Eye (tissue), 1 donor: ENCODE measurements at regions not wholly inside any gene's neighbourhood (a gene's known extent, or its start where the extent isn't known, plus 50 kb on each side); places are given as distances from the start of the nearest gene placed in this dataset.
"Not testable (repeated sequence)": the region's sequence is repeated elsewhere in the genome, so short reads cannot be mapped to it uniquely, and the experiment has no call there.

Experiments used
- DNase-seq: peaks from one replicate; pipeline ENCODE4 v3.0.0-alpha.2; 2015

GRCh38 chr10:52551046-52551445, 221.5 kb downstream of the MBL2 start:
- DNase-seq = no peak

DNA sequence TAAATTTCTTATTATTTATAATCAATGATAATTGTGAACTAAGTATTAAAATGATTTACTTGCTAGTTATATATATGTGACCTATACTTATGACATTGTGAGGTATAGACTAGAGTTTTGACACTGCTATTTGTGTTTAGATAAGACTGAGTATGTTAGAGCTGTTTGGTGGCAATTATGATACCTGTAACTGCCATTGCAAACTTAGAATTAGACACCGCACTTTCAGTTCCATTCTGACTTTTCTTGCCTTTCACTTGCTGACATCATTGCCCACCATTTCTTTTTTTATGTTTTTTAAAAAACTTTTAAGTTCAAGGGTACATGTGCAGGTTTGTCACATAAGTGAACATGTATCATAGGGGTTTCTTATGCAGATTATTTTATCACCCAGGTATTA, 214.5 kb downstream of the MBL2 start:
- no peak for DNase-seq

DNA sequence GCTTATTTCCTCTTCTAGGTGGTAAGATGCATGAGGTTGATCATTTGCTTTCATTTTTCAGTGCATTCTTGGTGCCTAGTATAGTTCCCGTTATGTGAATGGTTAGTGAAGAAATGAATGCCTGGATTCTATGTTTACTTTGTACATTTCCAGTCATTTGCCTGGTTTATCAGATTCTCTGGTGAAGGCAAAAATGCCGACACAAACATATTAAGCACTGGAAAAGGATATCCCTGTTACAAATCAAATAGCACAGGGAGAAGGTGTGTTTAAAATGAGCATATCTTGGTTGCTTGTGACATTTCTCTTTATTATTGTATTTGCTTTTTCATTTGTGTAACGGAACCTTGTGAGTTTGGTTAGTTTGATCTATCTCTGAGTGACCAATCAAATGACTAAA, 211.3 kb downstream of the MBL2 start:
- no peak for DNase-seq

- DNase-seq = no peak
These were observed 209.2 kb downstream of the MBL2 start for GRCh38 chr10:52563360-52563759.

- DNase-seq = peak; percentile 35
These were observed 205.9 kb downstream of the MBL2 start for GRCh38 chr10:52566471-52567246.

DNA sequence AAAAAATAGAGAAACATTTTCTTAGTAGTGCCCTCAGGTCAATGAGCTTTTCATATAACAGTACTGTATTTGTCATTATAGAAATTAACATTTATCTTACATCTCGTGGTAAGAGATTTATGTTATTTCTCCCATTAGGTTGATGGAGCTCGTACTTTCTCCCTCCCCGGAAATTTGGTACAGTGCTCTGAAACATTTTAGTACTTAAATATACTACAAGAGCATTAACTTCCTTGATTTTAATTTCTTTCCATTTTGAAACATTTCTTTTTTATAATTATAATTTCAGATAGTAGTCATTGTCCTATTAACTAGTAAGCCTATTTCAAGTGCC, 205.4 kb downstream of the MBL2 start:
- DNase-seq = no peak

GRCh38 chr10:52568309-52568708, 204.3 kb downstream of the MBL2 start:
- no peak for DNase-seq

DNA sequence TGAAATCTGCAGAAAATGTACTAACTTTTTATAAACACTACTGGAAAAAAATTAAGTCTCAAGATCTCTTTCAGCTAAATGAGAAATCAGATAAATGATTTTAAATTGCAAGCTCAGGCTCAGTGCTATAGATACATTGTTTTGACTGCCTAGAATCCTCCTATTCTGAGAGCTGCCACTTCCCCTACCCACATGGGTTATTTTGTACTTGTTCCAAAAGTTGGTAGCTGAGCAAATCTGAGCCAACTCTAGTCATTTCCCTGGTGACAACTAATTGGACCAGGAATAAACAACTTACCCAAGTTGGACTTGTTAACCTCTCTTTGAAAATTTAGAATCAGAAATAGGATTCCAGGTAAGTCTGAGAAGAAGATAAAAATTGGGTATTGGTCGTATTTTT, 202.1 kb downstream of the MBL2 start:
- DNase-seq = no peak

DNA sequence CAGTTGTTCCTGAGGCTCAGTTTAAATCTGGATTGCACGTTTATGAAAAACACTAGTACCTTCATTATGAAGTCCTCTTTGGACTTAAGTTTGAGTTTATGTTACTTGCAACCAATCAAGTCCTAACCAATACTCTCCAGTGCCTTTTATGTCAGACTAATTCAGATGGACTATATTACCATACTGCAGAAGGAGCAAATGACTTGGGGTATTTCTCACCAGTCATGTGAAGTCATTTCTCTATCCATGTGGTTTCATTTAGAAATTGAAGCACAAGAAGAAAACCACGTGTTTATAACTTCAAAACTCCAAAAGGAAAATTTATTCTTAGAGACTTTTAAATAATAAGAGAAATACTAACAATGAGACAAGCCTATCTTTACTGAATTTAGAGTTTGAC, 201.6 kb downstream of the MBL2 start:
- DNase-seq = no peak

- no peak for DNase-seq
These were observed 200.9 kb downstream of the MBL2 start for GRCh38 chr10:52571516-52572182.

DNA sequence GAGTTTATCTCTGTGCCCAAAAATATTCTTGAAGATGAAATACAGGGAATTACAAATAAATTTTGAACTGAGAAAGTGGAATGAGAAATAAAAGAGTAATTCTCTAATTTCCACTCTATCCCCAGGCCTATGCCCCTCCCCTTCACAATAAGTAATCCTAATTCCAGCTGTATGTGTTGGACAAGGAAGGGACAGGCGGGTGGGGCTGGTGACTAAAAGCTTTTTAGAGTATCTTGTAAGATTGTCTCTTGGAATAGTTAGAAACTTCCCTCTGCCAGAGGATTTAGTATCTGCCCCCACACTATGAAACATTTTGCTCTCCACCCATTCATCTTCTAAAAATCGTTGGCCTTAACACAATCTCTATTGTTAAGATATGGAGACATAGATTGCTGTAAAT, 199.2 kb downstream of the MBL2 start:
- DNase-seq = no peak

DNA sequence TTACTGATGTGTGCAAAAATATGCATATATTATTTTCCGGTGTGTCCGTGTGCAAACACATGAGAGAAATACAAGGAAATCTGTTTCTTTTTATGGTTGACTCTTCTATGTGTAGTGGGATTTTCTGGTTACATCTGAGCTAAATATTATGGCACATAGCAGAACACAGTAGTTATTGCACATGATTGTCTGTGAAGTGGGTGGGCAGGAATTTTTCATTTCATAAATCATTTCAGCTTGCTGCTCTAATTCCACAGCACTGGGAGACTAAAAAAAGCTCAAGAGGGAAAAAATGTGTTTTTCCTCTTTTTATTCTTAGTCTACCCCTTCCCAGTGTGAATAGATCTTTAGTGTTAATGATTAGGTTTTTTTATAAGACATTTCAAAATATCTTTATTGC, 197.9 kb downstream of the MBL2 start:
- DNase-seq = no peak

- DNase-seq = no peak
These were observed 195.5 kb downstream of the MBL2 start for GRCh38 chr10:52577047-52577446.

- DNase-seq = no peak
These were observed 193.6 kb downstream of the MBL2 start for GRCh38 chr10:52578871-52579405.

DNA sequence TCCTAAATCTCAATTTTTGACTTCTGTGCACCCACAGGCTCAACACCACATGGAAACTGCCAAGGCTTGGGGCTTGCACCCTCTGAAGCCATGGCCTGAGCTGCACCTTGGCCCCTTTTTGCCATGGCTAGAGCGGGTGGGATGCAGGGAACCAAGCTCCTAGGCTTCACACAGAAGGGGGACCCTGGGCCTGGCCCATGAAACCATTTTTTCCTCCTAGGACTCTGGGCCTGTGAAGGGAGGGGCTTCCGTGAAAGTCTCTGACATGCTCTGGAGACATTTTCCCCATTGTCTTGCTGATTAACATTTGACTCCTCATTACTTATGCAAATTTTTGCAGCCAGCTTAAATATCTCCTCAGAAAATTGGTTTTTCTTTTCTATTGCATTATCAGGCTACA, 190.9 kb downstream of the MBL2 start:
- DNase-seq = not testable (repeated sequence)

- DNase-seq = no peak
These were observed 189.2 kb downstream of the MBL2 start for GRCh38 chr10:52583336-52583735.

GRCh38 chr10:52586710-52587109, 185.9 kb downstream of the MBL2 start:
- DNase-seq = no peak

- DNase-seq = peak; percentile 47
These were observed 175.3 kb downstream of the MBL2 start for GRCh38 chr10:52597189-52597863.

GRCh38 chr10:52598936-52599335, 173.6 kb downstream of the MBL2 start:
- DNase-seq = peak; percentile 42

GRCh38 chr10:52599551-52600200, 172.9 kb downstream of the MBL2 start:
- peak; percentile 29 for DNase-seq

- DNase-seq = not testable (repeated sequence)
These were observed 168.5 kb downstream of the MBL2 start for GRCh38 chr10:52604131-52604530.

GRCh38 chr10:52609071-52609470, 163.5 kb downstream of the MBL2 start:
- DNase-seq = no peak

DNA sequence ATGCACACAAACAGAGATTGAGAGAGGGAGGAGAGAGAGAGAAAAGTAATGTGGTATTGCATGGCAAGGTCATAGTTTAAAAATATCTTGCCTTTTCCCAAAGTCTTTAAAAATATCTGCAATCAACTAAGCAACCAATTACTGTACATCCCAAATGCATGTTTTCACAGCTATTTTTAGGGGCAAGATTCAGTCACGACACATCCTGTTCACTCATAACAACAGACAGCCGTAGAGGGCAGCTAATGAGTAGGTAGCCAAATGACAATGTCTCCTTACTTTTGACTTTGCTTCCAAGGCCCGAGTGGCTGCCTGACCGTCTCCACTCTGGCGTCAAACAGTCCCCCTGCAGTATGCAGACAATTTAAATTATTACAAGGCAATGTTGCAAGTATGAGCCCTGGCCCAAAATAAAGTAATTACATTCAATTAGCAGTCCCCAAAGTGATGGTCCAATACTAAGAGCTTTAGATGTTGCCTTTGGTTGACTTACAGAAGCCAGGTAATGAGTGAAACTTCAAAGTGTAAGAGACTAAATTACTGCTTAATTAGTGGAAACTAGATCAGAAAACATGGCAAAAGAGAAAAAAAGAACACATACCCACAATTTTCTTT, 162.9 kb downstream of the MBL2 start:
- DNase-seq = no peak
